ENCODE measurements at regions not wholly inside any gene's neighbourhood (a gene's known extent, or its start where the extent isn't known, plus 50 kb on each side); places are given as distances from the start of the nearest gene placed in this dataset.

DNA sequence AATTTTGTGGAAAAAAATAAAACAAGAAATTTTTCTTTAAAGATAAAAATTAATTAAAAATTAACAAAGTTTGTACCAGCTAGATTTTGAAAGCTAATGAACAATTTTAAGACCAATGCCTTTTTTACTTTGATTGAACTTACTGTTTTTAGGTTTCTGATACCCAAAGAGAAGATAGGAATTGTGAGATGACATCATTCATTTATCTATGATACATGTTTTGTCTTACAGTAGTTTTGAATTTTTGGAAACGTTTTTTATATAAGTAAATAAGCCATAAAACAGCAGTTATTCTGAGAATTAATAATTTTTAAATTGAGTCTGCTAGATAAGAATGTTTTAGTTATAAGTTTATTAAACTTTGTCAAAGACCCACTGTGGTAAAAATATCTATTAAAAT, 65.0 kb upstream of the GPR174 start:
- Histone ChIP-seq H3K27me3 (ENCODE audit: control insufficient read depth, insufficient read depth, low read length) (no peaks in the 10 kb centered on the region), H3K27ac (ENCODE audit: low read depth, low read length) (no peak overlapping the region), H3K9me3 (ENCODE audit: control insufficient read depth, insufficient read depth, low read length) (no peaks in the 10 kb centered on the region), H3K4me3 (ENCODE audit: low read depth, low read length) (no peak overlapping the region)
- ChIA-PET CTCF (no interaction called here), POLR2A (no interaction called here)
- no peak for DNase-seq (ENCODE audit: low read depth, low spot score)
- TF ChIP-seq, protein P1, sequence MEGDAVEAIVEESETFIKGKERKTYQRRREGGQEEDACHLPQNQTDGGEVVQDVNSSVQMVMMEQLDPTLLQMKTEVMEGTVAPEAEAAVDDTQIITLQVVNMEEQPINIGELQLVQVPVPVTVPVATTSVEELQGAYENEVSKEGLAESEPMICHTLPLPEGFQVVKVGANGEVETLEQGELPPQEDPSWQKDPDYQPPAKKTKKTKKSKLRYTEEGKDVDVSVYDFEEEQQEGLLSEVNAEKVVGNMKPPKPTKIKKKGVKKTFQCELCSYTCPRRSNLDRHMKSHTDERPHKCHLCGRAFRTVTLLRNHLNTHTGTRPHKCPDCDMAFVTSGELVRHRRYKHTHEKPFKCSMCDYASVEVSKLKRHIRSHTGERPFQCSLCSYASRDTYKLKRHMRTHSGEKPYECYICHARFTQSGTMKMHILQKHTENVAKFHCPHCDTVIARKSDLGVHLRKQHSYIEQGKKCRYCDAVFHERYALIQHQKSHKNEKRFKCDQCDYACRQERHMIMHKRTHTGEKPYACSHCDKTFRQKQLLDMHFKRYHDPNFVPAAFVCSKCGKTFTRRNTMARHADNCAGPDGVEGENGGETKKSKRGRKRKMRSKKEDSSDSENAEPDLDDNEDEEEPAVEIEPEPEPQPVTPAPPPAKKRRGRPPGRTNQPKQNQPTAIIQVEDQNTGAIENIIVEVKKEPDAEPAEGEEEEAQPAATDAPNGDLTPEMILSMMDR (IDR thresholded peaks at IDR 0.05; ENCODE audit: low read depth, low read length) = no peak

DNA sequence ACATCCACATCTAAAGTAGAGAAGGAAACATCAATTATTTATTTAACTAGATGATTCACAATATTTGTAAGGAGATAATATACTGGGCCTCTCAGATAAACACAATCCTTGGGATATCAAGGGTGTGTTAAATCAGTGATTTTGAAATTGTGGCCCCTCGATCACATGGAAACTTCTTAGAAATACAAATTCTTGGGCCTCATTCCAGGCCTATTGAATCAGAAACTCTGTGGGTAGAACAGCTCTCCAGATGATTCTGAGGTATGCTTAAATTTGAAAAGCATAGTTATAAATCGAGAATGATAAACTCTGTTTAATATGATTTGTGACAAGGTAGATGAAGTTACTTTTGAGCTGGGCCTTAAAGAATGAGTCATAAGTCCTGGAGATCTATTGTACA, 64.3 kb upstream of the GPR174 start:
- Histone ChIP-seq H3K9me3 (ENCODE audit: control insufficient read depth, insufficient read depth, low read length) (no peaks in the 10 kb centered on the region), H3K4me3 (ENCODE audit: low read depth, low read length) (no peak overlapping the region), H3K27ac (ENCODE audit: low read depth, low read length) (no peak overlapping the region), H3K27me3 (ENCODE audit: control insufficient read depth, insufficient read depth, low read length) (no peaks in the 10 kb centered on the region)
- ChIA-PET CTCF (no interaction called here), POLR2A (no interaction called here)
- TF ChIP-seq, protein P1 (IDR thresholded peaks at IDR 0.05; ENCODE audit: low read depth, low read length) = no peak
- no peak for DNase-seq (ENCODE audit: low read depth, low spot score)

DNA sequence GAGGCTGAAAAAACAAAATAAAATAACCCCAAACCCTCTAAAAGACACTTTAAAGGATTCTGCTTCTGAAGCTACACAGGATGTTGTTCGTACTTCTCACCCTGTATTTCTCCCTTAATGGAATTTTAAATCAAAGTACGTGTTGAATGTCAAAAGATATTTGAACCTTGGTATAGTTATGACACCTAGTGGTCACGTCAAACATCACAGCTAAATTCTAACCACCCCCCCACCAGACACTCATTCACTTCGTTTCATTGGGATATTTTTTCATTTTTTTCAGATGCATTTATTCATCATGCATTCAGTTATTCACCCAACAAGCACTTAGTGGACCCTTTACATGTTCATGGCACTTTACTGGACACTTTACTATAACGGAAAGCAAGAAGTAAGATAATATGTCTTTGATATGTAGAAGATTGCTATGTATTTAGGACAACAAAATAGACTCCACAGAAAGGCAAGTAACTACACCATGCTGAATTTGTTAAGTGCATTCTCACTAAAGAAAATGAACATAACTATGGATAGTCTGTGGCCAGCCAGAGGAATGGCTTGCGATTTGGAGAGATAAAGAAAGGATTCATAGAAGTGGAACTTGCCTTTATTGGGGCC, 62.5 kb upstream of the GPR174 start:
- H3K9me3 ChIP-seq (ENCODE audit: control insufficient read depth, insufficient read depth, low read length) = no peaks in the 10 kb centered on the region
- DNase-seq (ENCODE audit: low read depth, low spot score) = no peak
- ChIA-PET POLR2A (no interaction called here), CTCF (interaction anchor here (1.4 to 1.9 kb wide), 2 partner anchors 374 to 527 kb away, joined by 4 to 9 read pairs; no protein-coding TSS in a partner anchor)
- no peak overlapping the region for H3K27ac ChIP-seq (ENCODE audit: low read depth, low read length)
- no peaks in the 10 kb centered on the region for H3K27me3 ChIP-seq (ENCODE audit: control insufficient read depth, insufficient read depth, low read length)
- no peak overlapping the region for H3K4me3 ChIP-seq (ENCODE audit: low read depth, low read length)
- TF ChIP-seq, protein P1 (IDR thresholded peaks at IDR 0.05; ENCODE audit: low read depth, low read length) = peak; percentile 33

DNA sequence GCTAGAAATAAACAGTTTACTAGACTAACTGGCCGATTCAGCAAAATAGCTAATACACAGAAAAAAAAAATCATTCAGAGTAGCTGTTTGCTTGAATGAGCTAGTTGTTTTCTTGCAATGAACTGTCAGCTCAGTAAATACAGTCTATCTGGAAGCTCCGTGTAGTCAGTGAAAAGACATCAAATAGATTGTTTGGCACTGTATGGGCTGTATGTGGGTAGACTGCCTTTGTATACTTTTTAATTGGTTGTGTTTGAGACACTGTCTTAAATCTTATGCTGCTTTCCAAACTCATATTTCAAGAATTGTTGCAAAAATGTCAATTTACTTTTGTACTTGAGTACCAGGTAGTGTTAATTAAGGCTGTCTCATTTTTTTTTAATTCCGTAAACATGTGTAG, 61.6 kb upstream of the GPR174 start:
- ChIA-PET CTCF (no interaction called here), POLR2A (no interaction called here)
- H3K9me3 ChIP-seq (ENCODE audit: control insufficient read depth, insufficient read depth, low read length) = no peaks in the 10 kb centered on the region

DNA sequence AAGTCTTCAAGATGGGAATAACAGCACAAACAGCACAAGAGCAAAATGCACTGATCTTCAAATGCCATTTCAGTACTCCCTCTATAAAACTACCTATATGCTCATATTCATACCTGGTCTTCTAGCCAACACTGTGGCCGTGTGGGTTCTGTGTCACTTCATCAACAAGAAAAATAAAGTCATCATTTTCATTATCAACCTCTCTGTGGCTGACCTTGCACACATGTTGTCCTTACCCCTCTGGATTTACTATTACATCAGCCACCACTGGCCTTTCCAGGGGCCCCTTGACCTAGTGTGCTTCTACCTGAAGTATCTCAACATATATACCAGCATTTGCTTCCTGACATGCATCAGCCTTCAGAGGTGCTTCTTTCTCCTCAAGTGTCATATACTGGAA, 59.6 kb upstream of the GPR174 start:
- TF ChIP-seq, protein P1 (IDR thresholded peaks at IDR 0.05; ENCODE audit: low read depth, low read length) = no peak
- ChIA-PET POLR2A (no interaction called here), CTCF (no interaction called here)
- Histone ChIP-seq H3K27ac (ENCODE audit: low read depth, low read length) (no peak overlapping the region), H3K4me3 (ENCODE audit: low read depth, low read length) (no peak overlapping the region), H3K9me3 (ENCODE audit: control insufficient read depth, insufficient read depth, low read length) (no peaks in the 10 kb centered on the region), H3K27me3 (ENCODE audit: control insufficient read depth, insufficient read depth, low read length) (no peaks in the 10 kb centered on the region)
- no peak for DNase-seq (ENCODE audit: low read depth, low spot score)

More for the DNA sequence above, 61.6 kb upstream of the GPR174 start:
- TF ChIP-seq, protein P1 (IDR thresholded peaks at IDR 0.05; ENCODE audit: low read depth, low read length) = no peak
- no peak overlapping the region for H3K27ac ChIP-seq (ENCODE audit: low read depth, low read length)
- H3K4me3 ChIP-seq (ENCODE audit: low read depth, low read length) = no peak overlapping the region
- H3K27me3 ChIP-seq (ENCODE audit: control insufficient read depth, insufficient read depth, low read length) = no peaks in the 10 kb centered on the region
- DNase-seq (ENCODE audit: low read depth, low spot score) = no peak
